Gastrocnemius medialis (tissue), 4 donors: ENCODE measurements at regions not wholly inside any gene's neighbourhood (a gene's known extent, or its start where the extent isn't known, plus 50 kb on each side); places are given as distances from the start of the nearest gene placed in this dataset.
A peak's percentile ranks its signal among the peaks of the same experiment; 100 is the strongest.

Source experiments
- ATAC-seq, 2 donors: fragments of 150-250 bp; one replicate each; pipeline ENCODE4 v1.9.1; 2016
- DNase-seq, 2 donors: peaks; one replicate each; pipeline ENCODE4 v3.0.0-alpha.2; 2019
- H3K27ac ChIP-seq, 4 donors: fragments of 200-600 bp; sonication (generic); 1 replicate in 1 of 4; 2 replicates in 3 of 4; pipeline ENCODE4 v1.5.1; 2016 to 2018; ENCODE audit warnings: mild to moderate bottlenecking in 2 of 4, moderate library complexity in 1 of 4
- H3K27me3 ChIP-seq, 3 donors: fragments of 200-600 bp; sonication (generic) in 2 of 3; 1 replicate in 1 of 3; 2 replicates in 2 of 3; pipeline versions ENCODE4 v1.5.1 to v1.6.0; 2016 to 2019; ENCODE audit warnings: mild to moderate bottlenecking in 1 of 3, moderate library complexity in 1 of 3
- H3K36me3 ChIP-seq, 2 donors: fragments of 200-600 bp; sonication (generic) in 1 of 2; one replicate each; pipeline ENCODE4 v1.5.1; 2017 to 2018
- H3K4me1 ChIP-seq, 2 donors: fragments of 200-600 bp; sonication (generic) in 1 of 2; one replicate each; pipeline ENCODE4 v1.5.1; 2016 to 2017; ENCODE audit warnings: mild to moderate bottlenecking in 2 of 2
- H3K4me3 ChIP-seq, 4 donors: fragments of 200-600 bp; sonication (generic) in 3 of 4; 1 replicate in 1 of 4; 2 replicates in 3 of 4; pipeline ENCODE4 v1.5.1; 2016 to 2019; ENCODE audit warnings: mild to moderate bottlenecking in 2 of 4
- H3K9me3 ChIP-seq, 3 donors: fragments of 200-600 bp; sonication (generic) in 2 of 3; 1 replicate in 1 of 3; 2 replicates in 2 of 3; pipeline ENCODE4 v1.5.1; 2016 to 2019
- POLR2A ChIP-seq, 2 donors: fragments of 450-650 bp; IDR thresholded peaks; one replicate each; pipeline ENCODE4 v1.6.1; 2017; ENCODE audit warnings: antibody characterized with exemption in 2 of 2, mild to moderate bottlenecking in 2 of 2, moderate library complexity in 2 of 2
- in situ Hi-C, 4 donors: fragments of 200-750 bp; cut with MboI; loops; one replicate each; pipeline versions ENCODE4 v1.15.0 to v1.8.0; 2017; ENCODE audit warnings: low sequenced_read_pairs in 4 of 4
- intact Hi-C: fragments of 100-400 bp; cut with DNase I; formaldehyde crosslinking; loops from one replicate; pipeline ENCODE4 v1.15.1; 2023; ENCODE audit warnings: low total_unique reads
- TF ChIP-seq, protein P1 (sequence below), 5 experiments: fragments of 450-650 bp in 3 of 5; fragments of 200-600 bp in 2 of 5; sonication (generic) in 2 of 5; IDR thresholded peaks in 4 of 5; conservative IDR thresholded peaks in 1 of 5; 1 replicate in 4 of 5; 2 replicates in 1 of 5; pipeline ENCODE4 v1.5.1; 2016 to 2019; ENCODE audit warnings: antibody characterized with exemption in 5 of 5, mild to moderate bottlenecking in 3 of 5, moderate library complexity in 3 of 5

DNA sequence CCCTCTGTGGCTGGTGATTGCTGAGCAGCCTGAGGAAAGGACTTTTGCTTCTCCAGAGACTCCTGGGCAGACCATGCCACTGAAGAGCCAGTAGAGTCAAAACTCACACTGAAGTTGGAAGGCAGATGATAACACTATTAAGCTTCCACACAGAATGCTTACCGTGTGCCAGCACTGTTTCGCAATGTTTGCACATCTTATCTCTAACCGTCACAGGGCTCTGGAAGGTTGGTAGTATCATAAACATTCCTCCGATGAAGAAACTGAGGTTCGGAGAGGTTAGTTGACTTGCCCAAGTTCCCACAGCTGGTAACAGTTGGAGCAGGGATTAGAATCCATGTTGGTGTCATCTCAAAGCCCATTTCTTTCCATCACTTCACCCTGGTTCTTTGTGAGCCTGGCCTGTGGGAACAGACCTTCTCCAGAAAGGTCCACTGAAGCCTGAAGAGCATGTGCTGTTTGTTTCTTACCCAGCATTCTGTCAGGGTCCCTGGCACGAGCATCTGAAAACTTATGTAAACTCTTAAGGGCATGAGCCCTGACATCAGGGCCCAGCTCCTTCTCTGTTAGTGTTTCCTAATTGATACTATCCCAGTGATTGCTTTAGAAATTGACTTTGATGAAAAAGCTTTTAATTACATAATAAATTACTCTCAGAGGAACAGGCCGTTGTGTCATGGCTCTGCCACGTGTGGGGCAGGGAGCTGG lies 77.0 kb upstream of the PRR23C start:
- in situ Hi-C loops = loop anchor here in 1 of 4 donors (25.0 kb wide), 1 partner anchor 191 kb away; no protein-coding TSS in a partner anchor
- H3K4me1 ChIP-seq = no peaks in the 10 kb centered on the region
- DNase-seq (no peak), ATAC-seq (no peak)
- no peak overlapping the region for H3K27ac ChIP-seq
- no peak overlapping the region for H3K4me3 ChIP-seq
- TF ChIP-seq, protein P1, sequence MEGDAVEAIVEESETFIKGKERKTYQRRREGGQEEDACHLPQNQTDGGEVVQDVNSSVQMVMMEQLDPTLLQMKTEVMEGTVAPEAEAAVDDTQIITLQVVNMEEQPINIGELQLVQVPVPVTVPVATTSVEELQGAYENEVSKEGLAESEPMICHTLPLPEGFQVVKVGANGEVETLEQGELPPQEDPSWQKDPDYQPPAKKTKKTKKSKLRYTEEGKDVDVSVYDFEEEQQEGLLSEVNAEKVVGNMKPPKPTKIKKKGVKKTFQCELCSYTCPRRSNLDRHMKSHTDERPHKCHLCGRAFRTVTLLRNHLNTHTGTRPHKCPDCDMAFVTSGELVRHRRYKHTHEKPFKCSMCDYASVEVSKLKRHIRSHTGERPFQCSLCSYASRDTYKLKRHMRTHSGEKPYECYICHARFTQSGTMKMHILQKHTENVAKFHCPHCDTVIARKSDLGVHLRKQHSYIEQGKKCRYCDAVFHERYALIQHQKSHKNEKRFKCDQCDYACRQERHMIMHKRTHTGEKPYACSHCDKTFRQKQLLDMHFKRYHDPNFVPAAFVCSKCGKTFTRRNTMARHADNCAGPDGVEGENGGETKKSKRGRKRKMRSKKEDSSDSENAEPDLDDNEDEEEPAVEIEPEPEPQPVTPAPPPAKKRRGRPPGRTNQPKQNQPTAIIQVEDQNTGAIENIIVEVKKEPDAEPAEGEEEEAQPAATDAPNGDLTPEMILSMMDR (IDR thresholded peaks at IDR 0.05 in 4 of 5, conservative IDR thresholded peaks at IDR 0.05 in 1 of 5) = no peak
- no peak for TF ChIP-seq POLR2A (IDR thresholded peaks at IDR 0.05)
- no peaks in the 10 kb centered on the region for H3K27me3 ChIP-seq
- H3K9me3 ChIP-seq = no peaks in the 10 kb centered on the region
- intact Hi-C loops = no loop called here
- H3K36me3 ChIP-seq = no peaks in the 10 kb centered on the region

DNA sequence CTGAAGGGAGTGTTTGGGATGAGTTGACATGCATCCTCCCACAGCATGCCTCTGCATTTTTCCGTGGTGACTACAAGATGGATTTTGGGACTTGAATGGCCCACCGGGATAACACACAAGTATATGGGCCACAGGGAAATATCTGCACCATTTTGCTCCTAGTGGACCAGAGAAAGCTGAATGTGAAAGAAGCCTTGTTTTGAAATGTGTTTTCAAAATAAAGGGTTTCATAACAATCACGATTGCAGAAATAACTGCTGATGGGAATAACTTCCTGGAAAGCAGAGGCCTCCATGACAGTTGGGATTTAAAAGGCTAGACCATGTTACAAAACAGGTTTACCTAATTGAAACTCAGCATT lies 77.5 kb upstream of the PRR23C start:
- Histone ChIP-seq H3K27ac (no peak overlapping the region), H3K27me3 (no peaks in the 10 kb centered on the region), H3K9me3 (no peaks in the 10 kb centered on the region), H3K4me1 (no peaks in the 10 kb centered on the region), H3K4me3 (no peak overlapping the region), H3K36me3 (no peaks in the 10 kb centered on the region)
- DNase-seq = no peak
- intact Hi-C loops (no loop called here), in situ Hi-C loops (loop anchor here in 1 of 4 donors (25.0 kb wide), 1 partner anchor 190 kb away; no protein-coding TSS in a partner anchor)
- TF ChIP-seq POLR2A (IDR thresholded peaks at IDR 0.05) = no peak
- TF ChIP-seq, protein P1 (IDR thresholded peaks at IDR 0.05 in 4 of 5, conservative IDR thresholded peaks at IDR 0.05 in 1 of 5) = no peak
- peak in 1 of 2 donors; percentile 32 for ATAC-seq

DNA sequence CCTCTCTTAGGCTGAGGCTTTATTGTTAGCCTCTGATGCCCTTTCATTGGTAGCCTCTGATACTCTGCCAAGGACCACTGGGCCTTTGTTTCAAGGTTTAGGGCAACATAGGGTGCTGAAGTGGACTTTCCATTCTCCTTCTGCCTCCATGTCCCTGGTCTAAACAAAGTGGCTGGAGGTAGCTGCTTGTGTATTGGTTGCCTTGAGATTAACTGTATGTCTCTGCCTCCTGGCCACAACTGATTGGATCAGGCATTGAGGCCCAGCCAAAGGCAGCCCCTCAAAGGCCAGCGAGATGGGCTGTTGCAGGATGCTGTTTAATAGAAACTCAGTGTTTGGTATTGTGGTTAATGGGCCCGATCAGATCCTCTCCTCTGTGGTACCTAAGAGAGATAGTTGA lies 77.9 kb upstream of the PRR23C start:
- Histone ChIP-seq H3K4me3 (no peak overlapping the region), H3K36me3 (no peaks in the 10 kb centered on the region), H3K4me1 (no peaks in the 10 kb centered on the region), H3K27me3 (no peaks in the 10 kb centered on the region), H3K27ac (no peak overlapping the region), H3K9me3 (no peaks in the 10 kb centered on the region)
- ATAC-seq = no peak
- intact Hi-C loops = no loop called here
- in situ Hi-C loops = loop anchor here in 1 of 4 donors (25.0 kb wide), 1 partner anchor 190 kb away; no protein-coding TSS in a partner anchor
- TF ChIP-seq, protein P1 (IDR thresholded peaks at IDR 0.05 in 4 of 5, conservative IDR thresholded peaks at IDR 0.05 in 1 of 5) = no peak
- no peak for TF ChIP-seq POLR2A (IDR thresholded peaks at IDR 0.05)
- no peak for DNase-seq

DNA sequence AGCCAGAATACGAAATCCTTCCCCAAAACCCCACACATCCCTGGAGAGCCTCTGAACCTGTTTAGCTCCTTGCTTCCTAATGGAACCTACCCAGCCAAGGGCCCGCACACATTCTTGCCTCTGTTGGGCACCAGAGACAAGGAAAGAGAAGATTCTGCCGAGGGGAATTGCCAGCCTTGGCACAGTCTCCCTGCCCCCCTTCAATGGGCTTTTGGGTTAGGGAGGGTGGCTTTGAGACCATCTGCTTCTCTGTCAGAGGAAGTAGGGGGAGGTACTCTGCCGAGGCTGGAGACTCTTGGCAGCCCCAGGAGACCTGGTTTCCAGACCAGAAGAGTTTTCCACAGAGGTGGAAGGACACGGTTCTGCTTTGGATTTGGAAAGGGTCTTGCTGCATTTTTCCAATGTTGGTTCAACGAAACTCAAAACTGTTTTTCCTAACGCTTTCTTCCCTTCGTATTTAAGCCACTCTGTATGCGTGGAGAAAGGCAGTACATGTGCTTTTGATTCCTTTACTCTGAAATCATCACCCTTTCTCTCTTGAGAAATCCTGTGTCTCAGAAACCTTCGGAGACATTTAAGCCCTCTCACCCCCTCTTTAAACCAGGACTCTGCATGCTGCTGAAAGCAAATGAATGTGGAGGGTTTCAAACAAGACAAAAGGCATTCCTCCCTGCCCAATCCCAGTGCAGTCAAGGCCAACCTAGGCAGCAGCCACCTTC lies 78.8 kb upstream of the PRR23C start:
- no peaks in the 10 kb centered on the region for H3K27me3 ChIP-seq
- H3K9me3 ChIP-seq = no peaks in the 10 kb centered on the region
- DNase-seq (no peak), ATAC-seq (no peak)
- H3K27ac ChIP-seq = no peak overlapping the region
- intact Hi-C loops (no loop called here), in situ Hi-C loops (loop anchor here in 1 of 4 donors (25.0 kb wide), 1 partner anchor 189 kb away; no protein-coding TSS in a partner anchor)
- H3K36me3 ChIP-seq = no peaks in the 10 kb centered on the region
- TF ChIP-seq, protein P1 (IDR thresholded peaks at IDR 0.05 in 4 of 5, conservative IDR thresholded peaks at IDR 0.05 in 1 of 5) = no peak
- TF ChIP-seq POLR2A (IDR thresholded peaks at IDR 0.05) = no peak
- no peak overlapping the region for H3K4me3 ChIP-seq
- no peaks in the 10 kb centered on the region for H3K4me1 ChIP-seq
